Thoracic aorta (tissue), 2 donors: ENCODE measurements at regions not wholly inside any gene's neighbourhood (a gene's known extent, or its start where the extent isn't known, plus 50 kb on each side); places are given as distances from the start of the nearest gene placed in this dataset.
A peak's percentile ranks its signal among the peaks of the same experiment; 100 is the strongest.

ENCODE experiments used
- ATAC-seq: fragments of 150-250 bp; one replicate; pipeline ENCODE4 v1.8.0; 2017; ENCODE audit warnings: low read depth; ENCODE audit not compliant: insufficient number of reproducible peaks, low FRiP score
- DNase-seq: peaks from one replicate; pipeline ENCODE4 v3.0.0-alpha.2; 2020; ENCODE audit warnings: low spot score
- H3K27ac ChIP-seq, 2 donors: fragments of 200-600 bp; sonication (generic); 1 replicate in 1 of 2; 2 replicates in 1 of 2; pipeline ENCODE4 v1.5.1; 2016; ENCODE audit warnings: mild to moderate bottlenecking in 2 of 2, moderate library complexity in 2 of 2
- H3K27me3 ChIP-seq: fragments of 200-600 bp; sonication (generic); replicated peaks from 2 replicates; pipeline ENCODE4 v1.6.0; 2016; ENCODE audit warnings: mild to moderate bottlenecking; ENCODE audit not compliant: insufficient read depth
- H3K36me3 ChIP-seq: fragments of 200-600 bp; sonication (generic); one replicate; pipeline ENCODE4 v1.5.1; 2016
- H3K4me1 ChIP-seq, 2 donors: fragments of 200-600 bp; sonication (generic); 1 replicate in 1 of 2; 2 replicates in 1 of 2; pipeline versions ENCODE4 v1.5.1 to v1.6.0; 2016; ENCODE audit warnings: low read depth in 2 of 2, mild to moderate bottlenecking in 1 of 2; ENCODE audit not compliant: control insufficient read depth in 1 of 2
- H3K4me3 ChIP-seq: fragments of 200-600 bp; sonication (generic); 2 replicates; pipeline ENCODE4 v1.5.1; 2016; ENCODE audit warnings: mild to moderate bottlenecking
- H3K9me3 ChIP-seq: fragments of 200-600 bp; sonication (generic); 2 replicates; pipeline ENCODE4 v1.5.1; 2016
- CTCF ChIP-seq: fragments of 200-600 bp; sonication (generic); IDR thresholded peaks from one replicate; pipeline ENCODE4 v1.5.1; 2019; ENCODE audit warnings: antibody characterized with exemption

GRCh38 chr2:204012072-204012653 lies 75.6 kb downstream of the ICOS start:
- peak overlapping the region in 1 of 2 donors; percentile 12 for H3K27ac ChIP-seq

GRCh38 chr2:204015118-204015843 lies 78.7 kb downstream of the ICOS start:
- H3K4me3 ChIP-seq, result no peak overlapping the region
- no peak for TF ChIP-seq CTCF
- H3K36me3 ChIP-seq, result no peaks in the 10 kb centered on the region
- DNase-seq (no peak), ATAC-seq (no peak)
- H3K4me1 ChIP-seq, result peaks cover 6 to 21% of the 10 kb centered on the region in 2 donors
- no peak overlapping the region for H3K27ac ChIP-seq
- H3K9me3 ChIP-seq, result no peaks in the 10 kb centered on the region
- H3K27me3 ChIP-seq, result no peaks in the 10 kb centered on the region

More at GRCh38 chr2:204012072-204012653, 75.6 kb downstream of the ICOS start:
- no peak for TF ChIP-seq CTCF
- Histone ChIP-seq H3K27me3 (no peaks in the 10 kb centered on the region), H3K4me1 (peaks cover 6 to 28% of the 10 kb centered on the region in 2 donors), H3K9me3 (no peaks in the 10 kb centered on the region), H3K36me3 (no peaks in the 10 kb centered on the region), H3K4me3 (no peak overlapping the region)
- ATAC-seq, result peak; percentile 64
- no peak for DNase-seq

GRCh38 chr2:204018717-204019116 lies 82.2 kb downstream of the ICOS start:
- no peaks in the 10 kb centered on the region for H3K27me3 ChIP-seq
- DNase-seq (no peak), ATAC-seq (no peak)
- H3K36me3 ChIP-seq, result no peaks in the 10 kb centered on the region
- H3K9me3 ChIP-seq, result no peaks in the 10 kb centered on the region
- TF ChIP-seq CTCF, result no peak
- no peak overlapping the region for H3K27ac ChIP-seq
- H3K4me3 ChIP-seq, result no peak overlapping the region
- peaks cover 3 to 31% of the 10 kb centered on the region in 2 donors for H3K4me1 ChIP-seq

- no peaks in the 10 kb centered on the region for H3K27me3 ChIP-seq
- no peaks in the 10 kb centered on the region for H3K9me3 ChIP-seq
- H3K4me3 ChIP-seq, result no peak overlapping the region
- TF ChIP-seq CTCF, result no peak
- DNase-seq (no peak), ATAC-seq (no peak)
- H3K36me3 ChIP-seq, result no peaks in the 10 kb centered on the region
- peak overlapping the region; percentile 8 to 27 for H3K27ac ChIP-seq
- H3K4me1 ChIP-seq, result peaks cover 3 to 42% of the 10 kb centered on the region in 2 donors
Measured at GRCh38 chr2:204019572-204020501, 83.3 kb downstream of the ICOS start.
